ENCODE measurements at regions not wholly inside any gene's neighbourhood (a gene's known extent, or its start where the extent isn't known, plus 50 kb on each side); places are given as distances from the start of the nearest gene placed in this dataset.

GRCh38 chr1:208465266-208465665 lies 221.1 kb upstream of the PLXNA2 start:
- no peak for TF ChIP-seq CTCF (IDR thresholded peaks at IDR 0.05)
- no peak for TF ChIP-seq EP300 (IDR thresholded peaks at IDR 0.05)
- TF ChIP-seq POLR2A (IDR thresholded peaks at IDR 0.05), result no peak
- no peak for TF ChIP-seq POLR2AphosphoS5 (IDR thresholded peaks at IDR 0.05)
